ENCODE measurements at regions not wholly inside any gene's neighbourhood (a gene's known extent, or its start where the extent isn't known, plus 50 kb on each side); places are given as distances from the start of the nearest gene placed in this dataset.

GRCh38 chr2:126803434-126803775 is 95.3 kb upstream of the TEX51 start:
- Mint-ChIP-seq H3K36me3 (ENCODE audit: insufficient read depth) (no peaks in the 10 kb centered on the region), H3K4me1 (ENCODE audit: low read depth in 2 of 2) (no peaks in the 10 kb centered on the region), H3K27ac (no peak overlapping the region), H3K27me3 (peaks cover 21 to 34% of the 10 kb centered on the region in 2 donors), H3K9me3 (peaks cover 0 to 7% of the 10 kb centered on the region in 2 donors), H3K4me3 (no peak overlapping the region)
- ATAC-seq (replicated peaks): no peak
- DNase-seq: no peak

GRCh38 chr2:126804347-126804746 is 94.3 kb upstream of the TEX51 start:
- ATAC-seq (replicated peaks) (no peak), DNase-seq (no peak)
- Mint-ChIP-seq H3K27me3 (peaks cover 16 to 34% of the 10 kb centered on the region in 2 donors), H3K4me1 (ENCODE audit: low read depth in 2 of 2) (no peaks in the 10 kb centered on the region), H3K9me3 (peaks cover 0 to 7% of the 10 kb centered on the region in 2 donors), H3K36me3 (ENCODE audit: insufficient read depth) (no peaks in the 10 kb centered on the region), H3K4me3 (no peak overlapping the region), H3K27ac (no peak overlapping the region)

DNA sequence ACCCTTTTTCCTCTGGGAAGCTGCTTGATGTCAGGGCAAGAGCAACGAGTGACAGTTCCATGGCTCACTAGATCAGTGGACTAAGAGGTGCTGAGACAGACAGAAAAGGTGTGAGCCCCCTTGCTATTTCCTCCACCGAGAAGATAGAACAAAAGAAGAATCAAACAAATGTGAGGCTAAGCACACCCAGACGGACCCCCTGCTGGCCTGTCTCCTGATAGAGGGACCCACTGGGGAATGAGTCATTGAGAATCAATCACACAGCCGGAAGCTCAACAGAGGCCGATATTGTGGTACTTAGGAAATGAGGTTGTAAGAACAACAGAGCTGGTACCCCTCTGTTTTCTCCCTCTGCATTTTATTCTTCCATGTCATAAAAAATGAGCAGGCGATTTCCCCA is 89.8 kb upstream of the TEX51 start:
- Mint-ChIP-seq H3K4me1 (ENCODE audit: low read depth in 2 of 2) (no peaks in the 10 kb centered on the region), H3K4me3 (no peak overlapping the region), H3K27me3 (peaks cover 9 to 44% of the 10 kb centered on the region in 2 donors), H3K36me3 (ENCODE audit: insufficient read depth) (no peaks in the 10 kb centered on the region), H3K9me3 (peaks cover 0 to 7% of the 10 kb centered on the region in 2 donors), H3K27ac (no peak overlapping the region)
- no peak for DNase-seq
- ATAC-seq (replicated peaks): no peak

- no peak for ATAC-seq (replicated peaks)
Observed at GRCh38 chr2:126809340-126809739, 89.3 kb upstream of the TEX51 start.

GRCh38 chr2:126810001-126810400 is 88.7 kb upstream of the TEX51 start:
- no peaks in the 10 kb centered on the region for H3K36me3 Mint-ChIP-seq (ENCODE audit: insufficient read depth)
- DNase-seq (no peak), ATAC-seq (replicated peaks) (no peak)
- H3K27me3 Mint-ChIP-seq: peaks cover 16 to 51% of the 10 kb centered on the region in 2 donors
- H3K27ac Mint-ChIP-seq: no peak overlapping the region
- H3K4me1 Mint-ChIP-seq (ENCODE audit: low read depth in 2 of 2): no peaks in the 10 kb centered on the region
- H3K4me3 Mint-ChIP-seq: no peak overlapping the region
- H3K9me3 Mint-ChIP-seq: peaks cover 0 to 7% of the 10 kb centered on the region in 2 donors

More at GRCh38 chr2:126809340-126809739, 89.3 kb upstream of the TEX51 start:
- H3K4me1 Mint-ChIP-seq (ENCODE audit: low read depth in 2 of 2): no peaks in the 10 kb centered on the region
- peaks cover 9 to 45% of the 10 kb centered on the region in 2 donors for H3K27me3 Mint-ChIP-seq
- H3K36me3 Mint-ChIP-seq (ENCODE audit: insufficient read depth): no peaks in the 10 kb centered on the region
- no peak for DNase-seq
- no peak overlapping the region for H3K4me3 Mint-ChIP-seq
- peaks cover 0 to 7% of the 10 kb centered on the region in 2 donors for H3K9me3 Mint-ChIP-seq
- H3K27ac Mint-ChIP-seq: no peak overlapping the region

DNA sequence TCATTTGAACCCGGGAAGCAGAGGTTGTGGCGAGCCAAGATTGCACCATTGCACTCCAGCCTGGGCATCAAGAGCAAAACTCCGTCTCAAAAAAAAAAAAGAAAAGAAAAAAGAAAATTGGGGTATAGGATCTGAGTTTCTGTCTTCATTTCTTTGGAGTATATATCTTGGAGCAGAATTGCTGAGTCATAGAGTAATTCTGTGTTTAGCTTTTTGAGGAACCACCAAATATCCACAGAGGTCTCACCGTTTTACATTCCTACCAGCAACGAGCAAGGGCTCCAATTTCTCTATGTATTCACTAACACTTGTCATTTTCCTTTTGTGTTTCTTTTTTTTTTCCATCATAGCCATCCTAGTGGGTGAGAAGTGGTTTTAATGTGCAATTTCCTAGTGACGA is 87.6 kb upstream of the TEX51 start:
- Mint-ChIP-seq H3K36me3 (ENCODE audit: insufficient read depth) (no peaks in the 10 kb centered on the region), H3K4me1 (ENCODE audit: low read depth in 2 of 2) (no peaks in the 10 kb centered on the region), H3K4me3 (no peak overlapping the region), H3K27ac (no peak overlapping the region), H3K9me3 (peaks cover 0 to 7% of the 10 kb centered on the region in 2 donors), H3K27me3 (peaks cover 22 to 60% of the 10 kb centered on the region in 2 donors)
- ATAC-seq (replicated peaks) (no peak), DNase-seq (no peak)

GRCh38 chr2:126817172-126817571 is 81.5 kb upstream of the TEX51 start:
- H3K9me3 Mint-ChIP-seq: no peaks in the 10 kb centered on the region

DNA sequence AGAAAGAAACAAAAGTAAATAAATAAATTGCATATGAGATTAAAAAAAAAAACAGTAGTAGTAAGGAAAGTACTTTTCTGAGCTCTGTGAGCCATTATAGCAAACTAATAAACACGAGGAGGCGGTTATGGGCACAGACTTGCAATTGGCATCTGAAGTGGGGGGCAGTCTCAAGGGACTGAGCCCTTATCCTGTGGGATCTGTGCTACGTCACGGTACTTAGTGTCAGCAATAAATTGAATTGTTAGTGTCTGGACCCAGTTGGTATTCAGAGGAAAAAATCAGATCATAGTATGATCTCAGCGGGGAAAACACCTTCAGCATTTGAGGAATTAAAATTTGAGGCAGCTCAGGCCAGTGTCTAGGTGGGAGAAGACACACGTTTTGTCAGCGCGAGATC is 76.6 kb upstream of the TEX51 start:
- ATAC-seq (replicated peaks) (no peak), DNase-seq (no peak)
- Mint-ChIP-seq H3K9me3 (no peaks in the 10 kb centered on the region), H3K4me1 (ENCODE audit: low read depth in 2 of 2) (no peaks in the 10 kb centered on the region), H3K27ac (no peak overlapping the region), H3K36me3 (ENCODE audit: insufficient read depth) (peaks cover 2% of the 10 kb centered on the region), H3K4me3 (no peak overlapping the region), H3K27me3 (peaks cover 51 to 70% of the 10 kb centered on the region in 2 donors)

More at GRCh38 chr2:126817172-126817571, 81.5 kb upstream of the TEX51 start:
- no peaks in the 10 kb centered on the region for H3K4me1 Mint-ChIP-seq (ENCODE audit: low read depth in 2 of 2)
- no peak for DNase-seq
- ATAC-seq (replicated peaks): no peak
- H3K4me3 Mint-ChIP-seq: no peak overlapping the region
- no peak overlapping the region for H3K27ac Mint-ChIP-seq
- peaks cover 58 to 74% of the 10 kb centered on the region in 2 donors for H3K27me3 Mint-ChIP-seq
- H3K36me3 Mint-ChIP-seq (ENCODE audit: insufficient read depth): peaks cover 2% of the 10 kb centered on the region

GRCh38 chr2:126822921-126823320 is 75.8 kb upstream of the TEX51 start:
- no peak for ATAC-seq (replicated peaks)
- peaks cover 47 to 69% of the 10 kb centered on the region in 2 donors for H3K27me3 Mint-ChIP-seq
- H3K36me3 Mint-ChIP-seq (ENCODE audit: insufficient read depth): peaks cover 2% of the 10 kb centered on the region

DNA sequence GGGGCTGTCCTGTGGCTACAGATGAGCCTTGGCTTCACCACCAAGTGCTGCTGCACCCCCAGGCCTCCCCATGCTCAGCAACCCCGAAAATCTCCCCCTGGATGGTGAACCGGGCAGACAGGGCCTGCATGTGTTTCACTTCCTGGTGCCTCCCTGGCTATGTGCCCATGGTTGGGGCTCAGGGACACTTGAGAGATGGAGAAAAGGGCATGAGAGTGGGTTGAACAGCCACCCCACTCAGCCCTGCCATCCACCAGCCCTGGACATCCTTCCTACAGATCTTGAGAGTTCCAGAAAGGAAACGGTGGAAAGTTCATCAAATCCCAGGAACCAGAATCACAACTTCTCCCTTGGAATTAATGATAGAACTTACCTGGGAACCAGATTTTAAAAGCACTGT is 74.7 kb upstream of the TEX51 start:
- no peaks in the 10 kb centered on the region for H3K36me3 Mint-ChIP-seq (ENCODE audit: insufficient read depth)
- H3K27ac Mint-ChIP-seq: no peak overlapping the region
- ATAC-seq (replicated peaks): no peak
- H3K9me3 Mint-ChIP-seq: no peaks in the 10 kb centered on the region
- no peak overlapping the region for H3K4me3 Mint-ChIP-seq
- no peaks in the 10 kb centered on the region for H3K4me1 Mint-ChIP-seq (ENCODE audit: low read depth in 2 of 2)
- peaks cover 49 to 59% of the 10 kb centered on the region in 2 donors for H3K27me3 Mint-ChIP-seq
- DNase-seq: no peak

More at GRCh38 chr2:126822921-126823320, 75.8 kb upstream of the TEX51 start:
- no peaks in the 10 kb centered on the region for H3K4me1 Mint-ChIP-seq (ENCODE audit: low read depth in 2 of 2)
- H3K4me3 Mint-ChIP-seq: no peak overlapping the region
- no peak overlapping the region for H3K27ac Mint-ChIP-seq
- H3K9me3 Mint-ChIP-seq: no peaks in the 10 kb centered on the region
- no peak for DNase-seq

DNA sequence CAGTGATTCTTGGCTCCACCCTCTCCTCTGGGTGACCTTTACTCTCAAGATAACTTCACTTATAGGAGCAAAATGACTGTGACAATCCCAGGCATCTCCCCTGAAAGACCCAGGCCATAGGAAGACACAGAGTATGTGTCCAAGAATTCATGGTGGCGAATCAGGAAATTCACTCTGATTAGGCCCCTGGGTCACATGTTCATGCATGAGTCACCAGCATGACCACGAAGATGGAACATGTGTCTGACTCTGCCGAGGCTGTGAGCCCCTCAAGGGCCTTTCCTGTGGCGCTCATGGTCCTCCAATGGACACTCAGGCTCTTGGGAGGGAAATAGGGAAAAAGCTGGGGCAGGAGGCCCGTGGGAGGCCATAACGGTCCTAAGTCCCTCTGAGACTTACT is 74.0 kb upstream of the TEX51 start:
- peaks cover 52 to 53% of the 10 kb centered on the region in 2 donors for H3K27me3 Mint-ChIP-seq
- no peak overlapping the region for H3K4me3 Mint-ChIP-seq
- no peak for ATAC-seq (replicated peaks)
- H3K9me3 Mint-ChIP-seq: no peaks in the 10 kb centered on the region
- no peaks in the 10 kb centered on the region for H3K4me1 Mint-ChIP-seq (ENCODE audit: low read depth in 2 of 2)
- H3K27ac Mint-ChIP-seq: no peak overlapping the region
- no peak for DNase-seq
- no peaks in the 10 kb centered on the region for H3K36me3 Mint-ChIP-seq (ENCODE audit: insufficient read depth)

GRCh38 chr2:126825316-126825715 is 73.4 kb upstream of the TEX51 start:
- Mint-ChIP-seq H3K36me3 (ENCODE audit: insufficient read depth) (no peaks in the 10 kb centered on the region), H3K27ac (no peak overlapping the region), H3K27me3 (peaks cover 46 to 48% of the 10 kb centered on the region in 2 donors), H3K9me3 (no peaks in the 10 kb centered on the region), H3K4me1 (ENCODE audit: low read depth in 2 of 2) (no peaks in the 10 kb centered on the region), H3K4me3 (no peak overlapping the region)
- no peak for DNase-seq
- ATAC-seq (replicated peaks): no peak

DNA sequence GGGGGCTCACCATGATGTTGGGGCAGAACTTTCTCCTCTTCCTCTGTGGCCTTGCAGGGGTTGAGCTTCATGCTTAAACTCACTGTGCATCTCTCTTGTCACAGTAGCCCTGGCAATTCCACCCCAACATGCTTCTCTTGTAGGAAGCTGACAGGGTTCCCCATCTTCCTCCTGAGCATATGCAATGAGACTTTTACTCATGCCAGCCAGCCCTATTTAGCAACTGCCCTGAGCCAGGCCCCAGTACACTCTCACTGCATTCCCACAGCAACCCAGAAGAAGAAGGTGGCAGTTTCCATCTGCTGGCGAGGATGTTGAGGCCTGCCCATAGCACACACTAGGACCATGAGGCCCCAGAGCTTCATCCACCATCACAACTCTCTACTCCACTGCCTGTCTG is 72.2 kb upstream of the TEX51 start:
- DNase-seq (no peak), ATAC-seq (replicated peaks) (no peak)
- H3K9me3 Mint-ChIP-seq: no peaks in the 10 kb centered on the region
- H3K27me3 Mint-ChIP-seq: peaks cover 35 to 36% of the 10 kb centered on the region in 2 donors
- no peak overlapping the region for H3K27ac Mint-ChIP-seq
- H3K4me3 Mint-ChIP-seq: no peak overlapping the region
- no peaks in the 10 kb centered on the region for H3K36me3 Mint-ChIP-seq (ENCODE audit: insufficient read depth)
- no peaks in the 10 kb centered on the region for H3K4me1 Mint-ChIP-seq (ENCODE audit: low read depth in 2 of 2)

- H3K36me3 Mint-ChIP-seq (ENCODE audit: insufficient read depth): no peaks in the 10 kb centered on the region
- peaks cover 26 to 28% of the 10 kb centered on the region in 2 donors for H3K27me3 Mint-ChIP-seq
- H3K27ac Mint-ChIP-seq: no peak overlapping the region
- no peaks in the 10 kb centered on the region for H3K4me1 Mint-ChIP-seq (ENCODE audit: low read depth in 2 of 2)
- H3K9me3 Mint-ChIP-seq: no peaks in the 10 kb centered on the region
- no peak for DNase-seq
- no peak for ATAC-seq (replicated peaks)
- no peak overlapping the region for H3K4me3 Mint-ChIP-seq
Observed at GRCh38 chr2:126827371-126827770, 71.3 kb upstream of the TEX51 start.

GRCh38 chr2:126828051-126828450 is 70.6 kb upstream of the TEX51 start:
- Mint-ChIP-seq H3K27me3 (peaks cover 20 to 26% of the 10 kb centered on the region in 2 donors), H3K36me3 (ENCODE audit: insufficient read depth) (no peaks in the 10 kb centered on the region), H3K9me3 (no peaks in the 10 kb centered on the region), H3K27ac (no peak overlapping the region), H3K4me1 (ENCODE audit: low read depth in 2 of 2) (no peaks in the 10 kb centered on the region), H3K4me3 (no peak overlapping the region)
- DNase-seq (no peak), ATAC-seq (replicated peaks) (no peak)

Measured in effector memory CD8-positive, alpha-beta T cell (primary cell).